Calu3 (cell line): ENCODE measurements at regions not wholly inside any gene's neighbourhood (a gene's known extent, or its start where the extent isn't known, plus 50 kb on each side); places are given as distances from the start of the nearest gene placed in this dataset.

ENCODE experiments used
- BruUV-seq: library from RNA; stranded (reverse); fragments of 400-500 nt; replicated peaks from 2 replicates; lab custom pipeline; 2021; lab: Mats Ljungman, UMichigan
- CTCF ChIA-PET: fragments of 300-600 bp; sonication (Branson Sonifier 250); formaldehyde crosslinking; loops from one replicate; lab custom pipeline; 2022; ENCODE audit warnings: antibody characterized with exemption; lab: Charles Lee
- DNase-seq: peaks from one replicate; pipeline ENCODE4 v3.0.0; 2022
- H3K27ac Mint-ChIP-seq: one replicate; pipeline ENCODE4 v1.8.0; 2022; ENCODE audit warnings: mixed read lengths; ENCODE audit not compliant: unreplicated experiment
- H3K27me3 Mint-ChIP-seq: one replicate; pipeline ENCODE4 v1.8.0; 2022; ENCODE audit warnings: mixed read lengths; ENCODE audit not compliant: unreplicated experiment
- H3K36me3 Mint-ChIP-seq: one replicate; pipeline ENCODE4 v1.8.0; 2022; ENCODE audit warnings: mild to moderate bottlenecking, moderate library complexity, mixed read lengths; ENCODE audit not compliant: insufficient read depth, unreplicated experiment
- H3K4me1 Mint-ChIP-seq: one replicate; pipeline ENCODE4 v1.8.0; 2022; ENCODE audit warnings: mild to moderate bottlenecking, low read depth, mixed read lengths; ENCODE audit not compliant: unreplicated experiment
- H3K4me3 Mint-ChIP-seq: one replicate; pipeline ENCODE4 v1.8.0; 2022; ENCODE audit warnings: mild to moderate bottlenecking, low read depth, moderate library complexity, mixed read lengths; ENCODE audit not compliant: unreplicated experiment
- H3K9me3 Mint-ChIP-seq: one replicate; pipeline ENCODE4 v1.8.0; 2022; ENCODE audit warnings: low read depth, mixed read lengths; ENCODE audit not compliant: unreplicated experiment
- intact Hi-C: fragments of 100-400 bp; cut with micrococcal nuclease; formaldehyde crosslinking; loops from one replicate; pipeline ENCODE4 v1.10.0; 2022; ENCODE audit not compliant: unreplicated experiment
- TF ChIP-seq, protein P1 (sequence below): fragments of 200-600 bp; IDR thresholded peaks from one replicate; pipeline ENCODE4 v1.8.0; 2022; ENCODE audit warnings: antibody characterized with exemption; ENCODE audit not compliant: unreplicated experiment

DNA sequence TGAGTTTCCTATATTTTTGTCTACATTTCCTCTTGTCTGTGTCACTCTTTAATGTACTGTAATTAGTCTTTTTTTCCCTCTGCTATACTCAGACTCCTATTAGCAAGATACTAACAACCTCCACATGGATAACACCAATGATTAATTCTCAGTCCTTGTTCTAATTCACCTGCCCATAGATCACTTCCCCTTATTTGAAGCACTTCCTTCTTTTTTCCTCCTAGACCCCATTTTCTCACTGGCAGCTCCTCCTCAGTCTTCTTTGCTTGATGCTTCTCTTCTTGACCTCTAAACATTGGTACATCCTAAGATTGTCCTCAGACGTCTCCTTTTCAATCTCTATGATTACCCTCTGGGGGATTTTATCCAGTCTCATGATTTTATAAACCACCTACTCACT lies 98.2 kb upstream of the IMMP2L start:
- no peaks in the 10 kb centered on the region for H3K36me3 Mint-ChIP-seq

DNA sequence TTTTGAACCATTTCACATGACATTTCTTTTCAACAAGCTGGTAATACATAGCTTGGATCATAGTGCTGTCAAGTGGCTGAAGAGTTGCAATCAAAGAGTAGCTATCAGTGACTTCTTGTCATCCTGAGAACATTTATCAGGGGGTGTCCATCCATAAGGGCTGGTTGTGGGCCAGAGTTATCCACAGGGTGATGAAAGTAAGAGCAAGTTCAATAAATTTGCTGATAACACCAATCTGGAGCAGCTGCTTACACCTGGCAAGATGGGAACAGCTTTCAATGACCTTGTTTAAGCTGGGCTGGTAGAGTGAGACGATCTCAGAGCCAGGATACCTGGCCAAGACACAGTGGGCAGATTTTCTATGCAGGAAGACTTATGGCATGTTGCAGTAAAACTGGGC lies 96.3 kb upstream of the IMMP2L start:
- Mint-ChIP-seq H3K27me3 (no peaks in the 10 kb centered on the region), H3K27ac (no peak overlapping the region), H3K36me3 (no peaks in the 10 kb centered on the region), H3K4me3 (no peak overlapping the region), H3K9me3 (peaks cover 9% of the 10 kb centered on the region), H3K4me1 (no peaks in the 10 kb centered on the region)
- CTCF ChIA-PET, result no interaction called here
- intact Hi-C loops, result no loop called here
- DNase-seq, result no peak
- TF ChIP-seq, protein P1, sequence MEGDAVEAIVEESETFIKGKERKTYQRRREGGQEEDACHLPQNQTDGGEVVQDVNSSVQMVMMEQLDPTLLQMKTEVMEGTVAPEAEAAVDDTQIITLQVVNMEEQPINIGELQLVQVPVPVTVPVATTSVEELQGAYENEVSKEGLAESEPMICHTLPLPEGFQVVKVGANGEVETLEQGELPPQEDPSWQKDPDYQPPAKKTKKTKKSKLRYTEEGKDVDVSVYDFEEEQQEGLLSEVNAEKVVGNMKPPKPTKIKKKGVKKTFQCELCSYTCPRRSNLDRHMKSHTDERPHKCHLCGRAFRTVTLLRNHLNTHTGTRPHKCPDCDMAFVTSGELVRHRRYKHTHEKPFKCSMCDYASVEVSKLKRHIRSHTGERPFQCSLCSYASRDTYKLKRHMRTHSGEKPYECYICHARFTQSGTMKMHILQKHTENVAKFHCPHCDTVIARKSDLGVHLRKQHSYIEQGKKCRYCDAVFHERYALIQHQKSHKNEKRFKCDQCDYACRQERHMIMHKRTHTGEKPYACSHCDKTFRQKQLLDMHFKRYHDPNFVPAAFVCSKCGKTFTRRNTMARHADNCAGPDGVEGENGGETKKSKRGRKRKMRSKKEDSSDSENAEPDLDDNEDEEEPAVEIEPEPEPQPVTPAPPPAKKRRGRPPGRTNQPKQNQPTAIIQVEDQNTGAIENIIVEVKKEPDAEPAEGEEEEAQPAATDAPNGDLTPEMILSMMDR, result no peak
- no TSS peak for BruUV-seq

More for the DNA sequence above, 98.2 kb upstream of the IMMP2L start:
- Mint-ChIP-seq H3K27me3 (no peaks in the 10 kb centered on the region), H3K27ac (no peak overlapping the region), H3K4me1 (no peaks in the 10 kb centered on the region), H3K4me3 (no peak overlapping the region), H3K9me3 (peaks cover 8% of the 10 kb centered on the region)
- BruUV-seq, result no TSS peak
- intact Hi-C loops, result no loop called here
- CTCF ChIA-PET, result no interaction called here
- TF ChIP-seq, protein P1, result no peak
- DNase-seq, result no peak

DNA sequence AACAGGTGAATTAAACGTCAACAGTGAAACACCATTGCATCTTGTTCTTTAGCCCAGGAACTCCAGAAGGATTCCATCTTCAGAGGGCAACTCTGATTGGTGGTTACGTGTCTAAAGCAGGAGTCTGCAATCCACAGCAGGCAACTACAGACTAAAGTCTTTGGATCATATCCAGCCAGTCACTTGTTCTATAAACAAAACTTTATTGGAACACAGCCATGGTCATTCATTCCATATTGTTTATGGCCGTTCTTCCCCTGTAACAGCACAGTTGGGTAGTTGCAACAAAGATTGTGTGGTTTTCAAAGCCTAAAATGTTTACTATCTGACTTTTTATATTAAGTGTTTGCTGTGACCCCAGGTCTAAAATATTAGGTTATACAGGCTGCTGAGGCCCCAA lies 94.7 kb upstream of the IMMP2L start:
- no peak for DNase-seq
- intact Hi-C loops, result no loop called here
- Mint-ChIP-seq H3K36me3 (no peaks in the 10 kb centered on the region), H3K27me3 (no peaks in the 10 kb centered on the region), H3K4me1 (no peaks in the 10 kb centered on the region), H3K27ac (no peak overlapping the region), H3K9me3 (peaks cover 14% of the 10 kb centered on the region), H3K4me3 (no peak overlapping the region)
- TF ChIP-seq, protein P1, result no peak
- CTCF ChIA-PET, result interaction anchor here (0.5 kb wide), 1 partner anchor 25 kb away, joined by 6 read pairs; no protein-coding TSS in a partner anchor
- no TSS peak for BruUV-seq

DNA sequence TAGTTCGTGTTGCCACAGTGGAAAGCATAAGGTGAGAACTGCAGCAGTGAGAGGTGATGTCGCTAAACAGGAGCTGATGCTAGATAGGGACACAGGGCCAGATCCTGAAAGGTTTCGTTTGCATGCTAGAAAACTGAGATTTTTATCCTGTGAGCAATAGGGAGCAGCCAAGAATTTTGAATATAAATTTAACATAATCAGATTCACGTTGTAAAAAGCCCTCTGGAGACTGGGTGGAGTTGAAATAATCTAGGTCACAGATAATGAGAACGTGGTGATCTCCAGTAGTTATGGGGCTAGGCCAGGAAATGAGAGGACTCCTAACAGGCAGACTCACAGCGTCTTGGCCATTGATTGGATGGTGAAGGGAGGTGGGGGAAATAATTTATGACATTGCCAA lies 92.1 kb upstream of the IMMP2L start:
- no peak overlapping the region for H3K27ac Mint-ChIP-seq
- no peaks in the 10 kb centered on the region for H3K36me3 Mint-ChIP-seq
- DNase-seq, result no peak
- peaks cover 7% of the 10 kb centered on the region for H3K9me3 Mint-ChIP-seq
- no TSS peak for BruUV-seq
- no peaks in the 10 kb centered on the region for H3K4me1 Mint-ChIP-seq
- CTCF ChIA-PET, result no interaction called here
- H3K27me3 Mint-ChIP-seq, result no peaks in the 10 kb centered on the region
- intact Hi-C loops, result no loop called here
- TF ChIP-seq, protein P1, result no peak
- no peak overlapping the region for H3K4me3 Mint-ChIP-seq
